ENCODE measurements at regions not wholly inside any gene's neighbourhood (a gene's known extent, or its start where the extent isn't known, plus 50 kb on each side); places are given as distances from the start of the nearest gene placed in this dataset.

DNA sequence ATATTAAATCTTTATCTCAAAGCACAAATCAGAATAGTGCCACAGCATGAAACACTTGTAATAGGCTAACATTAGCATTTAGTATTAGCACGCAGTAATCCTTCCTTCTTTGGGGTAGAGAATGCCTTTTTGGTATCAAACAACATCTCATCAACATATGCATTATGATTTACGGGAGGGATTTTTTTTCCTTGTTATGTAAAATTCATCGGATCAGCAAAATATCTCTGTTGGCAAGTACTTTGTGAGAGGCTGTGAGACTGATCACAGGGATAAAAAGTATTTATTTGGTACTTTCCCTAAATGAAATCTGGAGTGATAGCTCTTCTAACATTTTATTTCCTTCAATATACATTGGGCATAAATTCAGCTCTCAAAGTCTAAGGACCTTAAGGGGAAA lies 68.4 kb upstream of the TMEM178A start (continued):
- no peak for TF ChIP-seq POLR2A (IDR thresholded peaks at IDR 0.05; ENCODE audit: control extremely low read depth in 1 of 2, low read depth in 2 of 2, low read length in 2 of 2)
- no peak for TF ChIP-seq KDM4A (IDR thresholded peaks at IDR 0.05; ENCODE audit: low read depth, low read length, severe bottlenecking)
- TF ChIP-seq CBX5 (IDR thresholded peaks at IDR 0.05; ENCODE audit: low read depth, low read length): no peak
- TF ChIP-seq SUZ12 (IDR thresholded peaks at IDR 0.05; ENCODE audit: low read length): no peak

All from H1 (cell line).